ENCODE measurements at regions not wholly inside any gene's neighbourhood (a gene's known extent, or its start where the extent isn't known, plus 50 kb on each side); places are given as distances from the start of the nearest gene placed in this dataset.
"Not testable (repeated sequence)": the region's sequence is repeated elsewhere in the genome, so short reads cannot be mapped to it uniquely, and the experiment has no call there.

DNA sequence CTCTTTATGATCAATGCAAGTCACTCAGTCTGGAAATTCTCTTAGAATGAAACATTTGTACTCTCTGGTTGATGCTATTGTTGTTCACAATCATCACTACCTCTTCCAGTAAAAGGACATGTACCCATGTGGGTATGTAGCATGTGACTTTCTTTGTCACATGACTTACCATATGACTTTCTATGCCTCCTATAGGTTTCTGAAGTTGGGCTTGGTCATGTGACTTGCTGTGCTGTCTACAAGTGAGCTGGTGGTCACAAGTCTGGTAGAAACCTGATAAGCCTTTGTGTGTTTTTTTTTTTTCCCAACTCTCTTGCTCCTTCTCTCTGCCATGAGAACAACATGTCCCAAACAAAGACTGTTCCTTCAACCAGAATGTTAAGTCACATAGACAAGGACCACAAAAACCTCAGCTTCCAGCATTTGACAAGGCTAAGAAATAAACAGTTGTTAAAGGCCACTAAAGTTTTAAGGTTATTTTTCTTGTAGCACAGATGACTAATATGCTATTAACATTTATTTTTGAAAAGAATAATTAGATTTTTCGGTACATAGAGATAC is 379.2 kb upstream of the SLC35B3 start:
- DNase-seq (ENCODE audit: low read depth): no peak

DNA sequence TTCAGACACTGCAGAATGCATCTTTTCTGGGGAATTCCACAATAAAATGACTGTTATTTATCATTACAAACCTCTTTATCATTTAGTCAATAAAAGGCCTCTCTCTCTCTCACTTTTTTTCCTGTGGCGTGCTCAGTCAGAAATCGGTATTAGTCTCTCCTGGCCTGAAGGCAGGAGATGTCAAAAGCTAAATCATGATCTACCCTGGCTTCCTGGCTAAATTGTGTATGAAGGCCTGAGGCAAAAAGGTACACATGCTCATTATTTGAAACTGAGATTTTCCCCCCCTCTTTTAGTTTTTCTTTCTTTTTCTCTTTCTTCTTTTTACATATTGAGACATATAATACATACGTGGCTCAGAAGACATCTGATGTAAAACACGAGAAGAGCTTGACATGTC is 375.0 kb upstream of the SLC35B3 start:
- no peak overlapping the region for H3K4me3 ChIP-seq (ENCODE audit: low read length)
- peaks cover 3% of the 10 kb centered on the region for H3K9me3 ChIP-seq (ENCODE audit: control insufficient read depth, low read length)
- H3K27me3 ChIP-seq (replicated peaks; ENCODE audit: control insufficient read depth, insufficient read depth, low read length): no peaks in the 10 kb centered on the region
- no peaks in the 10 kb centered on the region for H3K4me1 ChIP-seq (ENCODE audit: control insufficient read depth, insufficient read depth, low read length)
- no peak for DNase-seq (ENCODE audit: low read depth)
- H3K9ac ChIP-seq (ENCODE audit: low read length): no peak overlapping the region
- H3K36me3 ChIP-seq (ENCODE audit: control insufficient read depth, insufficient read depth, low read length, severe bottlenecking): no peaks in the 10 kb centered on the region

More for the DNA sequence above, 379.2 kb upstream of the SLC35B3 start:
- Histone ChIP-seq H3K36me3 (ENCODE audit: control insufficient read depth, insufficient read depth, low read length, severe bottlenecking) (no peaks in the 10 kb centered on the region), H3K4me3 (ENCODE audit: low read length) (no peak overlapping the region), H3K27me3 (replicated peaks; ENCODE audit: control insufficient read depth, insufficient read depth, low read length) (no peaks in the 10 kb centered on the region), H3K4me1 (ENCODE audit: control insufficient read depth, insufficient read depth, low read length) (no peaks in the 10 kb centered on the region), H3K9ac (ENCODE audit: low read length) (no peak overlapping the region), H3K9me3 (ENCODE audit: control insufficient read depth, low read length) (peaks cover 3% of the 10 kb centered on the region)

DNA sequence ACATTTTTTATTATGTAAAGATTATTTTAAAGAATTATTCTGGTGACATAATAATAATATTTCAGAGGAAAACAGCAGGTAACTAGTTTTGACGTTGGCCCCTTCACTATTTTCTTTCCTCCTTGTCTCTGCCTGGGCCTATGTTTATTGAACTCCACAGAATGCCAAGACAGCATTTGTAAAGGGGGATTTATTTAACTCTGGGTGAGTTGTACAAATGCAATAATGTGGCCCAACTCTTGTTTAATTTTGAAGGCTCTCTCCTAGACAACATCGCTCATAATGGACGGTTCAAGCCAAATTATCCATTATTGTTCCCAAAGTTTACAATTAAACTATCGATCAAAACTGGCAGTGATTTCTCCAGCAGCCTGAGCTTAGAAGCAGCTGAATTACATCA is 374.3 kb upstream of the SLC35B3 start:
- DNase-seq (ENCODE audit: low read depth): no peak
- Histone ChIP-seq H3K9ac (ENCODE audit: low read length) (no peak overlapping the region), H3K4me3 (ENCODE audit: low read length) (no peak overlapping the region), H3K4me1 (ENCODE audit: control insufficient read depth, insufficient read depth, low read length) (no peaks in the 10 kb centered on the region), H3K36me3 (ENCODE audit: control insufficient read depth, insufficient read depth, low read length, severe bottlenecking) (no peaks in the 10 kb centered on the region), H3K9me3 (ENCODE audit: control insufficient read depth, low read length) (peaks cover 3% of the 10 kb centered on the region), H3K27me3 (replicated peaks; ENCODE audit: control insufficient read depth, insufficient read depth, low read length) (no peaks in the 10 kb centered on the region)

DNA sequence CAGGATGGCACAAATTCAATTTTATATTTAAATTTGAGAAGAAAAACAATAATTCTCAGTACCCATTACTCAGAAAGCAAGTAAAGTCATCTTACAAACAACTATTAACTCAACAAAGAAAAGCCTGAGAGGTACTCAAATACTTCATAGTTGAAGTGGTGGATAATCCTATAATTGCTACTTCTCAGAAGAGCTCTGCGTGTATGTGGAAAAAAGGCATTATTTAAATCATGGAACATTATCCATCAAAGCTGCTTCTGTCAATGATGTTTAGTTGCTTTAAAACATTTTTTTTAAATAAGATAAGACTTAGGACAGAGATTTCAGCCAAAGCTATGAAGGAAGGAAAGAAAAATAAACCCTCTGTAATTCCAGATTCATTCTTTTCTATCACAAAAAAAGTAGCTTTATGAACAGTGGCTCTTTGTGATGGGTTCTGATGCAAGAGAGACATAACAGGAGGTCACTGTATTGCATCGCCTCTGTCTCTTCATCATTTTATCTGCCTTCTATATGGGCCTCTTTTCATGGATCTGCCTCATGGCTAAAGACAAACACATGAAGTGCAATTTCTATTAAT is 367.9 kb upstream of the SLC35B3 start:
- Histone ChIP-seq H3K4me3 (ENCODE audit: low read length) (no peak overlapping the region), H3K9me3 (ENCODE audit: control insufficient read depth, low read length) (peaks cover 3% of the 10 kb centered on the region), H3K9ac (ENCODE audit: low read length) (no peak overlapping the region), H3K27me3 (replicated peaks; ENCODE audit: control insufficient read depth, insufficient read depth, low read length) (no peaks in the 10 kb centered on the region), H3K4me1 (ENCODE audit: control insufficient read depth, insufficient read depth, low read length) (no peaks in the 10 kb centered on the region), H3K36me3 (ENCODE audit: control insufficient read depth, insufficient read depth, low read length, severe bottlenecking) (no peaks in the 10 kb centered on the region)
- no peak for DNase-seq (ENCODE audit: low read depth)

DNA sequence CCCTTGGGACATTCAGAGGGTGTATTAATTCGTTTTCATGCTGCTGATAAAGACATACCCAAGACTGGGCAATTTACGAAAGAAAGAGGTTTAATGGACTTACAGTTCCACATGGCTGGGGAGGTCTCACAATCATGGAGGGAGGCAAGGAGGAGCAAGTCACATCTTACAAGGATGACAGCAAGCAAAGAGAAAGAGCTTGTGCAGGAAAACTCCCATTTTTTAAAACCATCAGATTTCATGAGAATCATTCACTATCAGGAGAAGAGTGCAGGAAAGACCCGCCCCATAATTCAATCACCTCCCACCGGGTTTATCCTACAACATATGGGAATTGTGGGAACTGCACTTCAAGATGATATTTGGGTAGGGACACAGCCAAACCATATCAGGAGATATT is 367.1 kb upstream of the SLC35B3 start:
- not testable (repeated sequence) for DNase-seq (ENCODE audit: low read depth); H3K36me3 ChIP-seq (ENCODE audit: control insufficient read depth, insufficient read depth, low read length, severe bottlenecking); H3K9me3 ChIP-seq (ENCODE audit: control insufficient read depth, low read length); H3K4me3 ChIP-seq (ENCODE audit: low read length); H3K27me3 ChIP-seq (replicated peaks; ENCODE audit: control insufficient read depth, insufficient read depth, low read length); H3K4me1 ChIP-seq (ENCODE audit: control insufficient read depth, insufficient read depth, low read length); H3K9ac ChIP-seq (ENCODE audit: low read length)

DNA sequence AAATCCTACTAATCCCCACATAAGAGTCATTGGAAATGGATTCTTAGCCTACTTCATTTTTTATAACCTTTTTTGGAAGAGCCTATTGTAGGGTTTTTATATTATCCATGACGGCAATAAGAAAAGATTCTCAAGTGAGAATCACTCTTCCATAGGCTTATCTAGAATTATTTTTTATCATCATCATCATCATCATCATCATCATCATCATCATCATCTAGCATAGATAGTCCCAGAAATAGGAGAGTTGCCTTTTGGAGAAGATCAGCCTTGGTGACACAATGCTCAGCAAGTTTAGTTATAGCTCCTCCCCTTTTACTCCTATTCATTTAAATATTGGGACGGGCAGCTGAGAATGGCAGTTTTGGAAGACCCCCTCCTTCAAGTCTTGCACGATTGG is 359.1 kb upstream of the SLC35B3 start:
- Histone ChIP-seq H3K4me3 (ENCODE audit: low read length) (no peak overlapping the region), H3K9ac (ENCODE audit: low read length) (no peak overlapping the region), H3K36me3 (ENCODE audit: control insufficient read depth, insufficient read depth, low read length, severe bottlenecking) (no peaks in the 10 kb centered on the region), H3K27me3 (replicated peaks; ENCODE audit: control insufficient read depth, insufficient read depth, low read length) (no peaks in the 10 kb centered on the region), H3K9me3 (ENCODE audit: control insufficient read depth, low read length) (no peaks in the 10 kb centered on the region), H3K4me1 (ENCODE audit: control insufficient read depth, insufficient read depth, low read length) (no peaks in the 10 kb centered on the region)
- no peak for DNase-seq (ENCODE audit: low read depth)

DNA sequence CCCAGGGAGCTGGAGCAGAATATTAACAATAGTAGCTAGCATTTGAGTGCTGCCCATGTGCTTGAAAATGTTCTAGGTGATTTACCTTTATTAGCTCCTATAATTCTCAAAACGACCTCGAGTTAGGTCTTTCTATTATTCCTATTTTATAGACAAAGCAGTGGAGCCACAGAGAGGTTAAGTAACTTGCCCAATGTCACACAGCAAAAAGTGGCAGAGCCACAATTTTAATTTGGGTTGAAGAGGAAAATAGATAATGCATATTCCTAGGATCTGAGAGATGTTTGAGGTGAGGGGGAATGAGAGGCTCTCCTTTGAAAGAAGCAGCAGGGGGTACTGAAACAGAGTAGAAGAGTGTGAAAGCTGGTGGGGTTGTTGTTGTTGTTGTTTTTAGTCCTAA is 354.5 kb upstream of the SLC35B3 start:
- no peaks in the 10 kb centered on the region for H3K36me3 ChIP-seq (ENCODE audit: control insufficient read depth, insufficient read depth, low read length, severe bottlenecking)
- H3K4me3 ChIP-seq (ENCODE audit: low read length): no peak overlapping the region
- no peaks in the 10 kb centered on the region for H3K27me3 ChIP-seq (replicated peaks; ENCODE audit: control insufficient read depth, insufficient read depth, low read length)
- H3K9me3 ChIP-seq (ENCODE audit: control insufficient read depth, low read length): no peaks in the 10 kb centered on the region
- no peak overlapping the region for H3K9ac ChIP-seq (ENCODE audit: low read length)
- H3K4me1 ChIP-seq (ENCODE audit: control insufficient read depth, insufficient read depth, low read length): no peaks in the 10 kb centered on the region
- DNase-seq (ENCODE audit: low read depth): no peak

DNA sequence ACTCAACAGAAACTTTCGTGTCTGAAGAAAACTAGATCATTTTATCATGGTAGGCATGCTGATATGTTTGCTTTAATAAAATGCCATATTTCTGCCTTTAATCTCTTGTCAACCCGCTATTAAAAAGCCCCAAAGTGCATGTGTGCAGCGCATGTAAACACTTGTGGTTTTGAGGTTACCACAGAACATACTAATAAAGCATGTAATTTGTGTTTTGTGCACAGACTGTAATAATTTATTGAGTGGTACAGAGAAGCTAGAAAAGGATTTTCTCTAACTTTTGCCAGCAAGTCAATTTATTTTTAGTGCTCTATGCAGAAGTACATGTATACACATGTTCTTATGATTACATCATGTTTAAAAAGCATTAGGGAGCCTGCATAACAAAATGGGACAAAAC is 349.9 kb upstream of the SLC35B3 start:
- Histone ChIP-seq H3K9me3 (ENCODE audit: control insufficient read depth, low read length) (no peaks in the 10 kb centered on the region), H3K9ac (ENCODE audit: low read length) (no peak overlapping the region), H3K4me1 (ENCODE audit: control insufficient read depth, insufficient read depth, low read length) (no peaks in the 10 kb centered on the region), H3K36me3 (ENCODE audit: control insufficient read depth, insufficient read depth, low read length, severe bottlenecking) (no peaks in the 10 kb centered on the region), H3K27me3 (replicated peaks; ENCODE audit: control insufficient read depth, insufficient read depth, low read length) (no peaks in the 10 kb centered on the region), H3K4me3 (ENCODE audit: low read length) (no peak overlapping the region)
- DNase-seq (ENCODE audit: low read depth): no peak

DNA sequence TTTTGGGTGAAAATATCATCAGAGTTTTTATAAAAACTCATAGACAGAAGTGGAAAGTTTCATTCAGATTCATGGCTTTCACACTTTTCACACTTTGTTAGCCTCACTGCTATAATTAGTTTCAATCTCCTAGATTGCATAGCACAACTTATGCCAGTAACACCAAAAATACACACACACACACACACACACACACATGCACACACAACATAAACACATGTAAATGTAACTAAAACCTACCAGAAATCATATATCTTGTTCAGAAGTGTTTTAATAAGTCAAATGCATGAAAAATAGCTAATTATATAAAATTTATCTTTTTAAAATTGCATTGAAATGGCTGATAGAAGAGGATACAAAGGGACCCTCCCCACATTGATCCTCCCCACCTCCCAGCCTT is 347.8 kb upstream of the SLC35B3 start:
- H3K36me3 ChIP-seq (ENCODE audit: control insufficient read depth, insufficient read depth, low read length, severe bottlenecking): no peaks in the 10 kb centered on the region
- DNase-seq (ENCODE audit: low read depth): no peak
- no peaks in the 10 kb centered on the region for H3K27me3 ChIP-seq (replicated peaks; ENCODE audit: control insufficient read depth, insufficient read depth, low read length)
- H3K9ac ChIP-seq (ENCODE audit: low read length): no peak overlapping the region
- H3K4me3 ChIP-seq (ENCODE audit: low read length): no peak overlapping the region
- H3K9me3 ChIP-seq (ENCODE audit: control insufficient read depth, low read length): no peaks in the 10 kb centered on the region
- H3K4me1 ChIP-seq (ENCODE audit: control insufficient read depth, insufficient read depth, low read length): no peaks in the 10 kb centered on the region

DNA sequence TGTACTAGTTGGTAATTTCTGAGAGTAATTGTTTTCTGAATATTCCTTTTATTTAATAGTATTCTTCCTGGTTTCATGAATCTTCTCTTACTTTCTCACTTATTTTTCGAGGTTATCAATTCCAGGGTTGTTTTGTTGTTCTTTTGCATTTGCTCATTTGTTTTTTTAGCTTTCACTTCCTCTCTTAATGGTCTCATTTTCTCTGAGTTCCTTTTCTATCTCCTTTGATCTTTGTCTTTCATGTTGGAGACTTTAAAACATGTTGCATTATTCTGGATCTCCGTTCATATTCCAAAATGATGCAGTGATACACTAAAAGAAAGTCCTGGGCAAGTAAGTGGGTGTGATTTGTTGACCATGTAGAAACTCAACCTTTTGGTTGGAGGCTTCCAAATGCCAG is 345.3 kb upstream of the SLC35B3 start:
- H3K9ac ChIP-seq (ENCODE audit: low read length): no peak overlapping the region
- no peak for DNase-seq (ENCODE audit: low read depth)

DNA sequence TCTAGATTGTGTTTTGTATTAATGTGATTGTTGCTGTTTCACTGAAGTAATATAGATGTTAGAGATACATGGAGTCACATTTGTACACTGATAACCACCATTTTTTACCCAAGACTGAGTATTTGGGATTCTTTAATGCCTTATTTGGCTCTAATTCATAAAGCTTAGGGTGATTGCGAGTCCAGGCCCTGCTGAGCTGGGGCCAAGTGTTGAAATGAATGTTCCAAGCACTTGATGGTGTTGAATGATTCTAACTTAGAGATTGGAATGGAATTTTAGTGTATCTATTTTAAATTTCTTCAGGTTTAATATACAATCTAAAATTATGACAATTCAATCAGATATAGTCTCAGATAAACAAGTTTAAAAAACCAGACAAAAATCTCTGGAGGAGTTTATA is 329.4 kb upstream of the SLC35B3 start:
- Histone ChIP-seq H3K27me3 (replicated peaks; ENCODE audit: control insufficient read depth, insufficient read depth, low read length) (no peaks in the 10 kb centered on the region), H3K9me3 (ENCODE audit: control insufficient read depth, low read length) (no peaks in the 10 kb centered on the region), H3K4me1 (ENCODE audit: control insufficient read depth, insufficient read depth, low read length) (no peaks in the 10 kb centered on the region), H3K9ac (ENCODE audit: low read length) (no peak overlapping the region), H3K36me3 (ENCODE audit: control insufficient read depth, insufficient read depth, low read length, severe bottlenecking) (no peaks in the 10 kb centered on the region), H3K4me3 (ENCODE audit: low read length) (no peak overlapping the region)
- no peak for DNase-seq (ENCODE audit: low read depth)

More for the DNA sequence above, 345.3 kb upstream of the SLC35B3 start:
- no peaks in the 10 kb centered on the region for H3K27me3 ChIP-seq (replicated peaks; ENCODE audit: control insufficient read depth, insufficient read depth, low read length)
- H3K4me1 ChIP-seq (ENCODE audit: control insufficient read depth, insufficient read depth, low read length): no peaks in the 10 kb centered on the region
- H3K36me3 ChIP-seq (ENCODE audit: control insufficient read depth, insufficient read depth, low read length, severe bottlenecking): no peaks in the 10 kb centered on the region
- no peaks in the 10 kb centered on the region for H3K9me3 ChIP-seq (ENCODE audit: control insufficient read depth, low read length)
- H3K4me3 ChIP-seq (ENCODE audit: low read length): no peak overlapping the region

DNA sequence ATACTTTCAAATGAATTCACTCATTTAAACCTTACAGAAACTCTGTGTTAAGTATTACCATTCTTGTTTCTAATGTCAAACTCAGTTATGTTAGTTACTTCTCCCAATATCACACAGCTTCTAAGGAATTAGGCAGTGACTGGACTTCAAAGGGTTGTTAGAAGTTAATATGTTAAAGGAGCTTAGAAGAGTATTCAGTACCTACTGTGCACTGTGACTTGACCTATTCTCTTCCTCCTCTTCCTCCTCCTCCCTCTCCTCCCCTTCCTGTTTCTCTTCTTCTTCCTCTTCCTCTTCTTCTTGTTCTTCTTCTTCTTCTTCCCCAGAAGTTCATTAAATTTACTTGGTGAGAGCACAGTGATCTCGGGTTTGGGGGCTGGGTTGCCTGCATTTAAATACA is 325.6 kb upstream of the SLC35B3 start:
- DNase-seq (ENCODE audit: low read depth): no peak
- H3K27me3 ChIP-seq (replicated peaks; ENCODE audit: control insufficient read depth, insufficient read depth, low read length): no peaks in the 10 kb centered on the region
- H3K36me3 ChIP-seq (ENCODE audit: control insufficient read depth, insufficient read depth, low read length, severe bottlenecking): no peaks in the 10 kb centered on the region
- H3K4me3 ChIP-seq (ENCODE audit: low read length): no peak overlapping the region
- no peaks in the 10 kb centered on the region for H3K9me3 ChIP-seq (ENCODE audit: control insufficient read depth, low read length)
- H3K9ac ChIP-seq (ENCODE audit: low read length): no peak overlapping the region
- no peaks in the 10 kb centered on the region for H3K4me1 ChIP-seq (ENCODE audit: control insufficient read depth, insufficient read depth, low read length)
